LNCAP (cell line): ENCODE measurements at regions not wholly inside any gene's neighbourhood (a gene's known extent, or its start where the extent isn't known, plus 50 kb on each side); places are given as distances from the start of the nearest gene placed in this dataset.

Source experiments
- CTCF ChIP-seq: fragments of 450-650 bp; IDR thresholded peaks from 2 replicates; pipeline ENCODE4 v1.5.1; 2017; ENCODE audit warnings: mild to moderate bottlenecking

GRCh38 chr18:39776766-39777165 lies 2178.3 kb upstream of the PIK3C3 start:
- no peak for TF ChIP-seq CTCF

- no peak for TF ChIP-seq CTCF
These were observed 2180.0 kb upstream of the PIK3C3 start for GRCh38 chr18:39774957-39775598.

GRCh38 chr18:39773646-39774045 lies 2181.4 kb upstream of the PIK3C3 start:
- TF ChIP-seq CTCF = no peak

GRCh38 chr18:39772155-39772919 lies 2182.7 kb upstream of the PIK3C3 start:
- no peak for TF ChIP-seq CTCF

GRCh38 chr18:39770399-39770798 lies 2184.6 kb upstream of the PIK3C3 start:
- no peak for TF ChIP-seq CTCF

- TF ChIP-seq CTCF = no peak
These were observed 2190.2 kb upstream of the PIK3C3 start for GRCh38 chr18:39764873-39765272.

GRCh38 chr18:39761273-39761672 lies 2193.8 kb upstream of the PIK3C3 start:
- TF ChIP-seq CTCF = no peak
